NCI-H510A treated with DMSO at 0.1 percent for 48 hours (cell line): ENCODE measurements at regions not wholly inside any gene's neighbourhood (a gene's known extent, or its start where the extent isn't known, plus 50 kb on each side); places are given as distances from the start of the nearest gene placed in this dataset.
"Not testable (repeated sequence)": the region's sequence is repeated elsewhere in the genome, so short reads cannot be mapped to it uniquely, and the experiment has no call there.

Experiments
- DNase-seq: peaks from one replicate; lab custom pipeline; 2025; lab: John Stamatoyannopoulos, UW

- DNase-seq, result no peak
Measured at GRCh38 chr2:14428056-14428455, 204.5 kb upstream of the LRATD1 start.

- no peak for DNase-seq
Measured at GRCh38 chr2:14433946-14434495, 198.5 kb upstream of the LRATD1 start.

- no peak for DNase-seq
Measured at GRCh38 chr2:14445670-14446069, 186.8 kb upstream of the LRATD1 start.

GRCh38 chr2:14448340-14448739, 184.2 kb upstream of the LRATD1 start:
- no peak for DNase-seq

GRCh38 chr2:14451312-14451711, 181.2 kb upstream of the LRATD1 start:
- DNase-seq, result no peak

- no peak for DNase-seq
Measured at GRCh38 chr2:14454202-14454601, 178.3 kb upstream of the LRATD1 start.

GRCh38 chr2:14459786-14460325, 172.7 kb upstream of the LRATD1 start:
- no peak for DNase-seq

- no peak for DNase-seq
Measured at GRCh38 chr2:14475994-14476393, 156.5 kb upstream of the LRATD1 start.

GRCh38 chr2:14479486-14479885, 153.0 kb upstream of the LRATD1 start:
- no peak for DNase-seq

- no peak for DNase-seq
Measured at GRCh38 chr2:14480120-14480519, 152.4 kb upstream of the LRATD1 start.

GRCh38 chr2:14480906-14481305, 151.6 kb upstream of the LRATD1 start:
- DNase-seq, result no peak

GRCh38 chr2:14492920-14493503, 139.5 kb upstream of the LRATD1 start:
- DNase-seq, result no peak

GRCh38 chr2:14494759-14495158, 137.8 kb upstream of the LRATD1 start:
- DNase-seq, result no peak

- no peak for DNase-seq
Measured at GRCh38 chr2:14501061-14501460, 131.5 kb upstream of the LRATD1 start.

- DNase-seq, result not testable (repeated sequence)
Measured at GRCh38 chr2:14506955-14507354, 125.6 kb upstream of the LRATD1 start.

GRCh38 chr2:14511541-14511940, 121.0 kb upstream of the LRATD1 start:
- DNase-seq, result no peak

GRCh38 chr2:14513903-14514302, 118.6 kb upstream of the LRATD1 start:
- DNase-seq, result no peak

GRCh38 chr2:14516844-14517243, 115.7 kb upstream of the LRATD1 start:
- DNase-seq, result no peak

- no peak for DNase-seq
Measured at GRCh38 chr2:14517731-14518130, 114.8 kb upstream of the LRATD1 start.

GRCh38 chr2:14520385-14520945, 112.1 kb upstream of the LRATD1 start:
- no peak for DNase-seq

GRCh38 chr2:14524041-14524802, 108.3 kb upstream of the LRATD1 start:
- DNase-seq, result no peak

- no peak for DNase-seq
Measured at GRCh38 chr2:14524803-14525080, 107.8 kb upstream of the LRATD1 start.

GRCh38 chr2:14530506-14530905, 102.0 kb upstream of the LRATD1 start:
- no peak for DNase-seq
